ENCODE measurements at regions not wholly inside any gene's neighbourhood (a gene's known extent, or its start where the extent isn't known, plus 50 kb on each side); places are given as distances from the start of the nearest gene placed in this dataset.

DNA sequence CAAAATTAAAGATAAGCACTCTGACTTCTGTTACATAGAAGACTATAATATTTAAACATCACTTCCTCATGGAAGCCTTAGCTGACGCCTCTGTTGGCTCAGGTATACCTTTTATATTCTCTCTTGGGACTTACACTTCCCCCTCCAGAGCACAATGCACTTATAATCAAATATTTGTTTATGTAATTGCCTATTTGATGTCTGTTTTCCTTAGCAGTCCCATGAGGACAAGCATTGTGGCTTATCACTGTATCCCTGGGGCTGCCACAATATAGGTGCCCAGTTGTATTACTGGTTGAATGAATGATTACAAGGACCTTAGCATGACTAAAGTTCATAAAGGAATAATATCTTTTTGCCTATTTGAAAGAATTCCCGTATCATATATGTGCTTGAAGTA, 186.7 kb upstream of the VGLL2 start:
- TF ChIP-seq, protein P1, sequence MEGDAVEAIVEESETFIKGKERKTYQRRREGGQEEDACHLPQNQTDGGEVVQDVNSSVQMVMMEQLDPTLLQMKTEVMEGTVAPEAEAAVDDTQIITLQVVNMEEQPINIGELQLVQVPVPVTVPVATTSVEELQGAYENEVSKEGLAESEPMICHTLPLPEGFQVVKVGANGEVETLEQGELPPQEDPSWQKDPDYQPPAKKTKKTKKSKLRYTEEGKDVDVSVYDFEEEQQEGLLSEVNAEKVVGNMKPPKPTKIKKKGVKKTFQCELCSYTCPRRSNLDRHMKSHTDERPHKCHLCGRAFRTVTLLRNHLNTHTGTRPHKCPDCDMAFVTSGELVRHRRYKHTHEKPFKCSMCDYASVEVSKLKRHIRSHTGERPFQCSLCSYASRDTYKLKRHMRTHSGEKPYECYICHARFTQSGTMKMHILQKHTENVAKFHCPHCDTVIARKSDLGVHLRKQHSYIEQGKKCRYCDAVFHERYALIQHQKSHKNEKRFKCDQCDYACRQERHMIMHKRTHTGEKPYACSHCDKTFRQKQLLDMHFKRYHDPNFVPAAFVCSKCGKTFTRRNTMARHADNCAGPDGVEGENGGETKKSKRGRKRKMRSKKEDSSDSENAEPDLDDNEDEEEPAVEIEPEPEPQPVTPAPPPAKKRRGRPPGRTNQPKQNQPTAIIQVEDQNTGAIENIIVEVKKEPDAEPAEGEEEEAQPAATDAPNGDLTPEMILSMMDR (IDR thresholded peaks at IDR 0.05), result no peak
- no peak for TF ChIP-seq POLR2A (IDR thresholded peaks at IDR 0.05)

Data from heart left ventricle (tissue), 13 donors.